D721Med (cell line): ENCODE measurements at regions not wholly inside any gene's neighbourhood (a gene's known extent, or its start where the extent isn't known, plus 50 kb on each side); places are given as distances from the start of the nearest gene placed in this dataset.
"Not testable (repeated sequence)": the region's sequence is repeated elsewhere in the genome, so short reads cannot be mapped to it uniquely, and the experiment has no call there.

Experiments used
- DNase-seq: peaks from one replicate; pipeline ENCODE4 v3.0.0; 2011; ENCODE audit warnings: low spot score; ENCODE audit not compliant: insufficient read length
- FAIRE-seq: peaks from 2 replicates; lab custom pipeline; 2011; peaks lifted over from hg19 to GRCh38; lab: Jason Lieb, UNC
- CTCF ChIP-seq: IDR thresholded peaks from 2 replicates; pipeline ENCODE4 v1.5.1; 2012; ENCODE audit warnings: mild to moderate bottlenecking, control low read depth; ENCODE audit not compliant: insufficient read depth; ENCODE audit errors: missing control alignments

DNA sequence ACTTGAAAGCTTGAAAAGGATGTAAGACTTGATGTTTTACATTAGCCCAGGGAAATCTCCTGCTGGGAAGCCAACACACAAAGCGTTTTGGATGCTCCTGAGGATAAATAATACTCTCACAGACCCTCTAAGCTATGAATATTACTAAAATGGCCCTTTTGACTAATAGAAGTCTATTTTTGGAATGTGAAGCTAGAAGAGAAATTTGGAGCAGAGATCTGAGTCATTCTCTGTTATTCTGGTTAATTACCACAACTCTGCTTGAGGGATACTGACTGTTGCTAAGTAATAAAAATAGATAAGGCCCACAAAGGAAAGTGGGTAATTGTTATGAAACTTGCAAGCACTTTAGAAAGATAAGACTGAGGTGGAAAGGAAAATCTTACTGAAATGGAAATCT is 346.2 kb upstream of the STXBP6 start:
- DNase-seq (no peak), FAIRE-seq (no peak)
- no peak for TF ChIP-seq CTCF

DNA sequence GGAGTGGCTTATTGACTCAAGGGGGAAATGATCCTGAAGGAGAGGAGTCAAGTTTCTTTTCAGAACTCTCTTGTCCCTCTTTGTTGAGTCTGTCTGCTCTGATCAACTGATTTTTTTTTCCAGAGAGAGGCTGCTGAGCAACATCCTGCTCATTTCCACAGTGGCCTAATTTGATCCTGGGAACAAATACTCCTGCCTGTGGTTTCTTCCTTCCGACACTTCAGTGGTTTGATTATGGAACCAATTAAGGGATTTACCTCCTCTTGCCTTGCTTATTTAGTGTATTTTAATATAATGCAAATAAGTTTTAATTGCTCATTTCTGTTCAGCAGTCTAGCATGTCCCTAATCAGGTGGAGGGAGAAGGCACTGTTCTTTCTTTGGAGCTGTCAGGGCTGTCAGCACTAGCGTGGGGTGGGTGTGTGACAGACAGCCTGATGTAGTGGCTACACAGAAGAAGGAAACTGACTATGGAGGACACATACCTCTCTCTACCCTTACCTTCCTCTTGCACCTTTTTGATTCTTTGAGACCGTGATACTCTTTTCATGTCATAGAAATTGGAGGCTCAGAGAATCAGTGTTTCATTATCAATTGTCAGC is 344.9 kb upstream of the STXBP6 start:
- DNase-seq (no peak), FAIRE-seq (no peak)
- TF ChIP-seq CTCF = no peak

DNA sequence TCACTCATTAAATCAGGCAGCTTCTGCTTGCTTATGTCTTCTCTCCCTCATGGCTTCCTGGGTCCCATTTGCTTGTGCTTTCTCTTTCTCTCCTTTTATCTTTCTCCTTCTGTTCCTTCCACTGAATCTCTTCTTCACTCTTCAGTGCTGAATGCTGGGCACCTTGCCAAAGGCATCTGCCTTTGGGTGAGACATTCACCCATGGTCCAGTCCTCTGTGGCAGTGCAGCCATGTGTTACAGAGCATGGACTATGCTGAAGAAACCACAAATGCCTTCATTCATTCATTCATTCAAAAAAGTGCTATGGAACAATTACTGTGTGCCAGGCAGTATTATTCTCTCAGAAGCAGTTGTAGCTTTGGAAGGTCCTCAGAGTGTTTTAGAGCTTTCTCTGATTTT is 344.4 kb upstream of the STXBP6 start:
- no peak for FAIRE-seq
- no peak for DNase-seq
- TF ChIP-seq CTCF = no peak

GRCh38 chr14:25389948-25390347 is 340.0 kb upstream of the STXBP6 start:
- DNase-seq (no peak), FAIRE-seq (no peak)
- TF ChIP-seq CTCF = no peak

- DNase-seq (no peak), FAIRE-seq (no peak)
- TF ChIP-seq CTCF = no peak
Measured at GRCh38 chr14:25381498-25381897, 331.6 kb upstream of the STXBP6 start.

DNA sequence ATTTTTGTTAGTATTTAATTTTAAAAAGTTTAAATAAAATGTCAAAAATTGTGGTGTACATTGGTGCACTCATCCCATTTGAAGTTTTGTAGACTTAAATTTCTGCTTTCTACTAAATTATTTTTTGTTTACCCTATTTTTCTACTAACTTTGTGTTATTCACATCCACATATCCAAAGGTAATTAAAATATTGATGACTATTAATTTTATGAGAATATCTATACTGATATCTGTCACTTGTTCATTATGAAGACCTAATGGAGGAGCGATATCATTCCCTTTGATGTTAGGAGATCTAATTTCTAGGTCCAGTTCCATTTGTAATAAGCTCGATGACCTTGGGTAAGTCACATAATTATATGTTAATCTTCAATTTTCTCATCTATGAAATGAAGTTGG is 325.7 kb upstream of the STXBP6 start:
- DNase-seq (no peak), FAIRE-seq (no peak)
- TF ChIP-seq CTCF = no peak

DNA sequence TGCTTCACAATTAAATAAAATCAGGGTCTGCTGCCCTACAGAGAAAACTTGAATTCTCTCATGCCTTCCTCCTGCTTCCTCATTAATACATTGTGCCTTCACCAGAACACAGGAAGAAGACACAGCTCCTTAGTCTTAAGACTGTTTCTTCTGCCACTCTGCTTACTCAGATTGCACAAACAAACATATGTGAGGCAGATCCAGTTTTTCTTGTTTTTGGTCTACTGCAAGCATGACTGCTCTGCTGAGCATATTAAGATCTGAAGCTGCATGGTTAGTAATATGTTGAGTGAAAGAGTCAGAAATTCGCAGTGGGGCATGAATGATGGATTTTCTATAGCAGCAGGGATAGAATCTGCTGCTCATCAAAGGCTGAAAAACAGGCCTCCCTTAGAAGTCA is 321.1 kb upstream of the STXBP6 start:
- no peak for DNase-seq
- no peak for FAIRE-seq
- TF ChIP-seq CTCF = no peak

DNA sequence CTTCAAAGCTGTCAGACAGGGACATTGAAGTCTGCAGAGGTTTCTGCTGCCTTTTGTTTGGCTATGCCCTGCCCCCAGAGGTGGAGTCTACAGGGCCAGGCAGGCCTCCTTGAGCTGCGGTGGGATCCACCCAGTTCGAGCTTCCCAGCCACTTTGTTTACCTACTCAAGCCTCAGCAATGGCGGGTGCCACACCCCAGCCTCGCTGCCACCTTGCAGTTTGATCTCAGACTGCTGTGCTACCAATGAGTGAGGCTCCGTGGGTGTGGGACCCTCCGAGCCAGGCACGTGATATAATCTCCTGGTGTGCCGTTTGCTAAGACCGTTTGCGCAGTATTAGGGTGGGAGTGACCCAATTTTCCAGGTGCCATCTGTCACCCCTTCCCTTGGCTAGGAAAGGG is 320.1 kb upstream of the STXBP6 start:
- not testable (repeated sequence) for FAIRE-seq, DNase-seq
